Fibroblast of skin of left quadriceps (primary cell): ENCODE measurements at regions not wholly inside any gene's neighbourhood (a gene's known extent, or its start where the extent isn't known, plus 50 kb on each side); places are given as distances from the start of the nearest gene placed in this dataset.

Source experiments
- DNase-seq, 2 experiments: peaks; one replicate each; pipeline ENCODE4 v3.0.0-alpha.2; 2013; ENCODE audit warnings: low read depth in 2 of 2

DNA sequence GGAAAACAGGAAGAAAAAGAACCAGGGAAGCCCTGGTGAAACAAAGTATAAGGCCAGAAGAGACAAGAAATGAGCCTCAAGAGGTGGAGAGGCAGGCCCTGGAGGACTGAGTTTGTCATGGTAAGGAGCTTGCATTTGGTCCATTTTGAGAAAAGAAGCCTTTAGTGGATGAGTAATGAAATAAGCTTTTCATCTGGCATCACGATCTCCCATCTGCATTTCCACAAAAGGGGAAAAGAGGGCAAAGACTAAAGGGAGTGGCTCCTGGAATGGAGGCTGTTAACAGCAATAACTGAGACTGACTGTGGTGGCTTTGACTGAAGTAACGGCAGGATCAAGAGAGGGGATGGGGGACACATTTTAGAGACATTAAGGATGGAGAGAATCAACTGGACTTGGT is 148.8 kb upstream of the NBEA start:
- no peak for DNase-seq

GRCh38 chr13:34803756-34804155 is 138.3 kb upstream of the NBEA start:
- DNase-seq: no peak

- no peak for DNase-seq
Measured at GRCh38 chr13:34805347-34805746, 136.7 kb upstream of the NBEA start.

GRCh38 chr13:34808649-34809048 is 133.4 kb upstream of the NBEA start:
- DNase-seq: no peak

DNA sequence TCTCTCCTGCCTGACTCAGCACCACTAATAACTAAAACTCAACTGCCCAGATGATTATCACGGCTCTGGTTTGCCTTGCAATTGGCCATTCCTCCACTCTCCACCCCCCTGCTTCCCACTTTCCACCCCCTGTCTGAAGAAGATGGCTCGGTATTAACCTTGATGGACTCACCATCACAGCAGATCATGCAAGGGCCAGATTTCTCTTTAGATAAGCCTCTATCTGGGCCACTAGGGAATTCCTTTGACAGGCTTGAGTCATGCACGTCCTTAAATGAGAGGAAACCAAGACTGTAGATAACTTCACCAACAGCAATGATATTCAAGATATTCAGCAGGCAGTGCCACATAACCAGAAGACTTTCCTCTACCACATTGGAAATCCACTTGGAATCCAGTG is 131.1 kb upstream of the NBEA start:
- DNase-seq: no peak

GRCh38 chr13:34815526-34815925 is 126.5 kb upstream of the NBEA start:
- no peak for DNase-seq

DNA sequence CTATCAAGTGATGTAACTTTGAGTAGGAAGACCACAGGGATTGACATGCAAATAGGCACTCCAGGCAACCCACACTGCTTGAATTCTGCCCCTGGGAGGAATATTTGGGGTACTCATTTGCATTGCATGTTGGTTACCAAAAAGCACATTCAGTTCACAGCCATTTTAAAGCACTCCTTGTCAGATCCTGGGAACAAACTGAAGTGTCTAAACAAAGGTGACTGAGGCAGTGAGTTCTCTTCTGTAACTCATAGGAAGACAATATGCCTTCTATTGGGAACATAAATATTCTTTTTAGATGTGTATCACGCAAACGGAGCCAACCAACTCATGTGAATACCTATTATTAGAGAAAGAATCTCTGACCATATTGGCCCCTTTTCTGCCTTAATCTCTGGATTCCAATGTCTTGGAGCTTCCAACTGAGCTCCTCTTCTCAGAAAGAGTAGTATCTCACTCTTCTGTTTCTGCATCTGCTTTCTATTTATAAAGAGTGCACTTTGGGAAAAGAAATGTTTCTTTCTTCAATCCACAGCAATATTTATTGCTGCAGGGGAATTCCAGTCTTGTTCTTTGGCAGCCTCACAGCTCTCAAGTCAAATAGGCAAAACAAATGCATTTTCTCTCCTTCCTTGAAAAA is 125.7 kb upstream of the NBEA start:
- peak; percentile 44 to 54 for DNase-seq

DNA sequence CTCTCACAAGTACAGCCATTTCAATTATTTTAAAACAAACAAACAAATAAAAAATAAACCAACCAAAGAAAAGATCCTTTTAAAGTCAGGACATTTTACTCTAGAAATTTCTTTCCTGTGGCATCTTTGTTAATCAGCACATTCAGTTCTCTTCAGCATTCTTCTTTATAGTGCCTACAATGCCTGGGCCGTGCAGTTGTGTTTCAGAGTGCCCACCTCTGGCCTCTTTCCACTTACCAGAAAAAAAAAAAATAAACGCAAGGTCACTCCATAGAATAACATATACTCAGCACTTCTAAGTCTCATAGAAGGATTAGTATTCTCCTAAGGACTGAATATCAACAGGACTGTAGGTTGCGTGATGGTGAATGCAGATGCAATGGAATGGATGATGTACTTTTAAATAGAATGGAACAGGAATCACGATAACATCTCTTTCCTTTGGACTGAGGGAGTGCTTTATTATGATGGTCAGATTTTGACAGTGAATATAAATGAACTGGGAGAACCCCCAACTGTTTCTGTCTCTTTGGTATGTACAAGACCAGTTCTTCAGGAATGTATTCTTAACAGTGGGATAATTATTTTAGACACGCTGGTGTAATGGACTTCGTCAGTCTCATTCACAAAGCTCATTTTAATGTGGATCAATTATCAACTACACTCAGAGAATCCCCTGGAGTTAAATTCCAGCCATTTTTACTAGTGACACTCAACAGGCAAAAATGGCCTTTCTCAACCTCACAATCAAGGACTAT is 125.0 kb upstream of the NBEA start:
- DNase-seq: peak; percentile 8 to 13

DNA sequence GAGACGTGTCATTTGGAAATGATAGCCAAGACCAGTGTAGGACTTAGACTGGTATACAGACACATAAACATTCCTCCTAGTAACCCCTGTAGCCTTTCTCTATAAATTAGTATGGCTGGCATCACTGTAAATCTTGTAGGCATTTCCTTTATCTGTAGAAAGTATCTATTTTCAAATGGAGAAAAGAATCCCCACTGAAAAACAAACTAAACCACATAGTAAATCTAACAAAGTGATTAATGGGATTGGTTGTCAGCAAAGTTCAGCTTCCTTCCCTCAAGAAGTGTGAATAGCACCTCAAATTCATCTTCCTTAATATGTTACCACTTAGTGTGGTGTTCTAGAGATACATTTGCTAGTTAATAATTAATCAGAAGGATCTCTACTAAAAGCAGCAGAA is 119.4 kb upstream of the NBEA start:
- peak in 1 of 2 experiments; percentile 4 for DNase-seq

DNA sequence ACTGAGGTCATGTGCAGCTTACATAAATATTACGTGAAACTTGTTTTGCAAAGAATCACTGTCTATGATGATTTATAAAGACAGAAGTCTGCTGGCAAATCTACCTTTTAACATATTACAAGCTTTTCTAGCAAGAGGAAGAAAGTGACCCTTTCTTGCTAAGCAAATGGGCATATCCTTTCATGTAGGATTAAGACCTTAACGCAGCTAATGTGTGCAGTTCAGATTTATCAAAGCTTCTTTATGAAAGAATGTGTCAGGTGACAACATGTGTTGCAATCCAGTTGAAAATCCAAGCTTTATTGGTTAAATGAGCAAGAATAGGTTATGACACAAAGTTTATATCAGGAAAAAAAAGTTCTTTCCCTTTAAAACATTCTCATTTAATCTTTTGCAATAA is 115.6 kb upstream of the NBEA start:
- DNase-seq: no peak

GRCh38 chr13:34833562-34834182 is 108.4 kb upstream of the NBEA start:
- no peak for DNase-seq

DNA sequence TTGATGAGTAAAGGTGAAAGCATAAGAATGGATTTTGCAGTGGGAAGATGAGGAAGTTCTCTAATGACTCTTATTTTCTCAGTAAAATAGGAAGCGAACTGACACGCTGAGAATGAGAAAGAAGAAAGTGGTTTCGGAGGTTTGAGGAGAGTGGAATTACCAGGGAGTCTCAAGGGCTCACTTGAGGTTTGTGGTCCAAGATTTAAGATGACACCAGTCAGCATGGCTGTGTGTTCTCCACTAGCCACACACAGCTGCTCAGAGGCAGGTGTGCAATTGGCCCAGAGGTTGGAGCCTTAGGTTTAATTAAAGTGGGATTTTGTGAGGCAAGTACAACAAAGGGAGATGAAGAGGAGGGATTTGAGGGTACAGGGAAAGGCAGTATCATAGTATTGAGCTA is 99.6 kb upstream of the NBEA start:
- no peak for DNase-seq

- DNase-seq: no peak
Measured at GRCh38 chr13:34847766-34848165, 94.3 kb upstream of the NBEA start.

- no peak for DNase-seq
Measured at GRCh38 chr13:34849406-34849805, 92.7 kb upstream of the NBEA start.

DNA sequence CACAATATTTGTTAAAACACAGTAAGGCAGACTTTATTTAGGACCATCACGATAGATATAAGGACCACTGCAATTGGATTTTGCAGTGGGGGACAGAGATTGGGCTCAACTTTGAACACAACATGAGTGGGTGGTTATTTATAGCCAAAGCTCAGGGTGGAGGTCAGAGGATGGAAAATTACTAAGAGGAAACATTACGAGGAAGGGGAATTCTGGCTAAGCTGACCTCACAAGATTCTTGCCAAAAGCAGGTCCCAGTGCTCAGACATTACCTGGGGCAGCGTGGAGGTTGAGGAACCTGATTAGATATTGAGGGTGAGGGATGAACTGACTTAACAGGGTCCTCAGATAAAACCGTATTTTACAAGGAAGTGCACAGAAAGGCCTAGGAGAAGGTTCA is 88.9 kb upstream of the NBEA start:
- no peak for DNase-seq

- DNase-seq: no peak
Measured at GRCh38 chr13:34857558-34858325, 84.3 kb upstream of the NBEA start.

- no peak for DNase-seq
Measured at GRCh38 chr13:34862311-34862710, 79.8 kb upstream of the NBEA start.

DNA sequence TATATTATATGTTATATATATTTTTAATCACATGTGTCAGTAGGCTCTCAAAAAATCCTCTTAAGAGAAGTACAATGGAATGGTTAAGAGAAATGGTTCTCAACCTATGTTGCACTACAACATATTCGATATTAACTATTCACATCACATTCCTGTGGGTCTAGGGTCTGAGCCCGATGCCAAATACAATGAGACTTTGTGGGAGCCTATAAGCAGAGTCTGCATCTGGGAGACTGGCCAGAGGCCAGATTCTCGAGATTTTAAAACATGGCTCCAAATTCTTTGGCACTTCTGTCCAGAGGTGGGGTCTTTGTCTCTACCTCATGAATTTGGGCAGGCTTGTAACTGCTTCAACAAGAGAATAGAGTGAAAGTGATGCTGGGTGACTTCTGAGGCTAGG is 79.4 kb upstream of the NBEA start:
- DNase-seq: peak; percentile 15

DNA sequence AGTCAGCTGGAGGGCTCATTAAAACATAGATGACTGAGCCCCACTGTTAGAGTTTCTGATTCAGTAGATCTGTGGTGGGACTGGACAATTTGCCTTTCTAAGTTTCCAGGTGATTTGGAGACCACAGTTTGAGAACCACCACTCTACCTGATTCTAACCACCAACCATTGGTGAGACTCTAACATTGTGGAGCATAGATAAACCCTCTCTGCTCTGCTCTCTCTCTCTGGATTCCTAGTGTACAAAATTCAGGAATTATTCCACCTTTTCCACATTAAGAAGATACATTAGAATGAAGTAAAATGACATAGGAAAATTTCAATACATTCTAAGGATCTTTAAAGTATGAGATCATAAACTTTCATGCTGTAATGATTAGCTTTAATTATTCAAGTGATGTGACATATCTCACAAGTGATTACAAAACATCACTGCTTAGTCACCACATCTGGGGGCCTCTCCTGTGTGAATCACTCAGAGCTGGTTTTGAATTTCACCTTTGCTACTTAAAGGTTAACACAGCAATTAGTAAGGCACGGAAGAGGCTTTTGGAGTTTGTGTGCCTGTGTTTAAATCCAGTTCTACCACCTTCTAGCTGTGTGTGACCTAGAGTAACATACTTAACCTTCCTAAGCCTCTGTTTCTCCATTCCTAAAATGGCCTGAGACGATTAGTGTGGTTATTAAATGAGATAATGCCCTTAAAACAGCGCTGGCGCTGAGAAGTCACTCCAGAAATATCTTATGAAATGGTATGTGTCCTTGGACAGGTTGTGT is 78.5 kb upstream of the NBEA start:
- DNase-seq: peak; percentile 87 to 89

DNA sequence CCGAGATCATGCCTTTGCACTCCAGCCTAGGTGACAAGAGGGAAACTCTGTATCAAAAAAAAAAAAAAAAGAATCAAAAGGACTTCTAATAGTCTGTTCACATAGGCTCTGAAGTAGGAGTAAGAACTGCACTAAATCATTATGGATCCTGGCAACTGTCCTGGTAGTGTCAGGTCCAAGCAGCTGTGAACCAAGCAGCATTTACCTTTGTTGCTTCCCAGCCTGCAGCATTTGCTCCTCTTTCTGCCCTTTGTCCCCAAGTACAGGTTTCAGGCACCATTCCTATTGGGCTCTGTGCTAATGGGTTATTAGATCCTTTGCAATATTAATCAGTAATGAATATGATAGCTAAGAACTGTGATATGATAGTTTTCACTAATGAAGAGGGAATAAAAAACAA is 77.4 kb upstream of the NBEA start:
- DNase-seq: no peak

DNA sequence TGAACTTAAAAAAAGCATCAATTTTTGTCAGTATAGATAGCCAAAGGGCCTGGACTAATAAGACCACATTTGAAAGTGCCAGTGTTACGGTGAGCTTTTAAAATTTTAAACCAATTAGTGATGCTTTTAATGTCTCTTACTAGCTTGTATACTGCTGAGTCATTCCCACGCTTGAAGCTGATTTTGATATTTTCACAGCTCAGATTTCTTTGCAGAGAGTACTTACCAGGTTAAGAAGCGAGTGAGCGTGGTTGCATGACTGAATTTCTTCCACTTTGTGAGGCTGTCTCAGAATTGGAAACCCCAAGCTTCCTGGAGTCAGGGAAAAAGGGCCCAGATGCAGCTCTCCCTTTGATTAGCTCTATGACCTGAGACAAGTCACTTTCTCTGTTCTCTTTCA is 74.5 kb upstream of the NBEA start:
- DNase-seq: peak; percentile 28 to 31

- no peak for DNase-seq
Measured at GRCh38 chr13:34868733-34869132, 73.3 kb upstream of the NBEA start.
